Gastrocnemius medialis (tissue), 4 donors: ENCODE measurements at regions not wholly inside any gene's neighbourhood (a gene's known extent, or its start where the extent isn't known, plus 50 kb on each side); places are given as distances from the start of the nearest gene placed in this dataset.

Source experiments
- ATAC-seq, 2 donors: fragments of 150-250 bp; one replicate each; pipeline ENCODE4 v1.9.1; 2016
- DNase-seq, 2 donors: peaks; one replicate each; pipeline ENCODE4 v3.0.0-alpha.2; 2019
- H3K27ac ChIP-seq, 4 donors: fragments of 200-600 bp; sonication (generic); 1 replicate in 1 of 4; 2 replicates in 3 of 4; pipeline ENCODE4 v1.5.1; 2016 to 2018; ENCODE audit warnings: mild to moderate bottlenecking in 2 of 4, moderate library complexity in 1 of 4
- H3K27me3 ChIP-seq, 3 donors: fragments of 200-600 bp; sonication (generic) in 2 of 3; 1 replicate in 1 of 3; 2 replicates in 2 of 3; pipeline versions ENCODE4 v1.5.1 to v1.6.0; 2016 to 2019; ENCODE audit warnings: mild to moderate bottlenecking in 1 of 3, moderate library complexity in 1 of 3
- H3K36me3 ChIP-seq, 2 donors: fragments of 200-600 bp; sonication (generic) in 1 of 2; one replicate each; pipeline ENCODE4 v1.5.1; 2017 to 2018
- H3K4me1 ChIP-seq, 2 donors: fragments of 200-600 bp; sonication (generic) in 1 of 2; one replicate each; pipeline ENCODE4 v1.5.1; 2016 to 2017; ENCODE audit warnings: mild to moderate bottlenecking in 2 of 2
- H3K4me3 ChIP-seq, 4 donors: fragments of 200-600 bp; sonication (generic) in 3 of 4; 1 replicate in 1 of 4; 2 replicates in 3 of 4; pipeline ENCODE4 v1.5.1; 2016 to 2019; ENCODE audit warnings: mild to moderate bottlenecking in 2 of 4
- H3K9me3 ChIP-seq, 3 donors: fragments of 200-600 bp; sonication (generic) in 2 of 3; 1 replicate in 1 of 3; 2 replicates in 2 of 3; pipeline ENCODE4 v1.5.1; 2016 to 2019
- CTCF ChIP-seq, 5 experiments: fragments of 450-650 bp in 3 of 5; fragments of 200-600 bp in 2 of 5; sonication (generic) in 2 of 5; IDR thresholded peaks in 4 of 5; conservative IDR thresholded peaks in 1 of 5; 1 replicate in 4 of 5; 2 replicates in 1 of 5; pipeline ENCODE4 v1.5.1; 2016 to 2019; ENCODE audit warnings: antibody characterized with exemption in 5 of 5, mild to moderate bottlenecking in 3 of 5, moderate library complexity in 3 of 5
- POLR2A ChIP-seq, 2 donors: fragments of 450-650 bp; IDR thresholded peaks; one replicate each; pipeline ENCODE4 v1.6.1; 2017; ENCODE audit warnings: antibody characterized with exemption in 2 of 2, mild to moderate bottlenecking in 2 of 2, moderate library complexity in 2 of 2
- in situ Hi-C, 4 donors: fragments of 200-750 bp; cut with MboI; loops; one replicate each; pipeline versions ENCODE4 v1.15.0 to v1.8.0; 2017; ENCODE audit warnings: low sequenced_read_pairs in 4 of 4
- intact Hi-C: fragments of 100-400 bp; cut with DNase I; formaldehyde crosslinking; loops from one replicate; pipeline ENCODE4 v1.15.1; 2023; ENCODE audit warnings: low total_unique reads

- intact Hi-C loops (no loop called here), in situ Hi-C loops (no loop called here)
- DNase-seq = no peak
- ATAC-seq = no peak
- Histone ChIP-seq H3K36me3 (no peaks in the 10 kb centered on the region), H3K9me3 (no peaks in the 10 kb centered on the region), H3K4me3 (no peak overlapping the region), H3K27ac (no peak overlapping the region), H3K27me3 (no peaks in the 10 kb centered on the region), H3K4me1 (no peaks in the 10 kb centered on the region)
- TF ChIP-seq CTCF (IDR thresholded peaks at IDR 0.05 in 4 of 5, conservative IDR thresholded peaks at IDR 0.05 in 1 of 5) = no peak
- TF ChIP-seq POLR2A (IDR thresholded peaks at IDR 0.05) = no peak
Observed at GRCh38 chr3:74442683-74443082, 171.8 kb downstream of the CNTN3 start.

- no peaks in the 10 kb centered on the region for H3K36me3 ChIP-seq
- DNase-seq = no peak
- H3K9me3 ChIP-seq = no peaks in the 10 kb centered on the region
- intact Hi-C loops (no loop called here), in situ Hi-C loops (no loop called here)
- no peak overlapping the region for H3K4me3 ChIP-seq
- TF ChIP-seq CTCF (IDR thresholded peaks at IDR 0.05 in 4 of 5, conservative IDR thresholded peaks at IDR 0.05 in 1 of 5) = no peak
- no peak for TF ChIP-seq POLR2A (IDR thresholded peaks at IDR 0.05)
- H3K27ac ChIP-seq = no peak overlapping the region
- H3K4me1 ChIP-seq = no peaks in the 10 kb centered on the region
- no peak for ATAC-seq
- no peaks in the 10 kb centered on the region for H3K27me3 ChIP-seq
Observed at GRCh38 chr3:74442068-74442467, 172.4 kb downstream of the CNTN3 start.

DNA sequence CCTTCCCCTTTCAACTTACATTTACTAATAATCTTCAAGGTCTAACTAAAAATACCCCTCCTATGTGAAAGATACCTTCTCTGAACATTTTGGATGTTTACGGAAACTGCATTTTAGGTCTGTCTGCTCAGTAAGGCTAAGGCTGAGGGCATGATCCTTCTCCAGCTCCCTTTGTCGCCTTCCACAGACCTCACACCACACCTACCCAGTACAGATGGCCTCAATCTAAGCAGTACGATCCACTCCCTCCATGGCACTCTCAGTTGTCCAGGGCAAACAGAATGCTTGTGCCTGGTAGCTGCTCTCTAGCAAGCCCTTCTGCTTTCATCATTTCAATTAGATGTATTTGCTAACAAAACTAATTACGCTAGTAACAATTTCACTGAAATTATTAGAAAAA lies 178.3 kb downstream of the CNTN3 start:
- no peak overlapping the region for H3K27ac ChIP-seq
- no peaks in the 10 kb centered on the region for H3K27me3 ChIP-seq
- no peak overlapping the region for H3K4me3 ChIP-seq
- H3K36me3 ChIP-seq = no peaks in the 10 kb centered on the region
- DNase-seq = no peak
- no peak for ATAC-seq
- TF ChIP-seq POLR2A (IDR thresholded peaks at IDR 0.05) = no peak
- no peak for TF ChIP-seq CTCF (IDR thresholded peaks at IDR 0.05 in 4 of 5, conservative IDR thresholded peaks at IDR 0.05 in 1 of 5)
- H3K9me3 ChIP-seq = no peaks in the 10 kb centered on the region
- in situ Hi-C loops (no loop called here), intact Hi-C loops (no loop called here)
- H3K4me1 ChIP-seq = no peaks in the 10 kb centered on the region

DNA sequence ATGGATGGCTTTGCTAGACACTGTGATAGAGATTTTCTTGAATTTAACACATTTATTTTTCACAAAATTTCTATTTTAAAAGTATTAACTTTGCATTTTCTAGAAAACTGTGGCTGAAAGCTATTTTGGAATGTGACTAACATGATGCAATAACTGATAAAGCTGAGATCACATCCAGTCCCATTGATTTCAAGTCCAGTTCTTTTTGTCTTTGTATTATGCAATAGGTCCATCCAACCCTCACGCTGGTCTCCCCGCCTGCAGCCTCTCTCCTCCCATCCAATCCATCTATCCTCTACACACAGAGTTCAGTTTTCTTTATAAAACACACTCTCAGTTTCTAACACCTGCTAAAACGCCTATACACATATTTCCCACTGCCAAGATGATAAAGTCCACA lies 178.8 kb downstream of the CNTN3 start:
- intact Hi-C loops = no loop called here
- H3K27ac ChIP-seq = no peak overlapping the region
- in situ Hi-C loops = no loop called here

More for the DNA sequence above, 178.8 kb downstream of the CNTN3 start:
- no peaks in the 10 kb centered on the region for H3K36me3 ChIP-seq
- no peaks in the 10 kb centered on the region for H3K27me3 ChIP-seq
- ATAC-seq (no peak), DNase-seq (no peak)
- no peaks in the 10 kb centered on the region for H3K9me3 ChIP-seq
- TF ChIP-seq POLR2A (IDR thresholded peaks at IDR 0.05) (no peak), CTCF (IDR thresholded peaks at IDR 0.05 in 4 of 5, conservative IDR thresholded peaks at IDR 0.05 in 1 of 5) (no peak)
- no peak overlapping the region for H3K4me3 ChIP-seq
- H3K4me1 ChIP-seq = no peaks in the 10 kb centered on the region
